ENCODE measurements at regions not wholly inside any gene's neighbourhood (a gene's known extent, or its start where the extent isn't known, plus 50 kb on each side); places are given as distances from the start of the nearest gene placed in this dataset.

GRCh38 chr6:43986177-43986825 lies 141.0 kb downstream of the MRPL14 start:
- Histone ChIP-seq H3K4me3 (ENCODE audit: low read depth, low read length) (no peak overlapping the region), H3K4me2 (ENCODE audit: low read length) (no peak overlapping the region), H3K27me3 (ENCODE audit: insufficient read depth, low read length) (no peaks in the 10 kb centered on the region), H3K27ac (ENCODE audit: low read depth, low read length) (no peak overlapping the region), H2AFZ (ENCODE audit: insufficient read depth, low read length, poor library complexity) (no peak overlapping the region), H2BK5ac (ENCODE audit: low read depth, low read length, poor library complexity) (no peak overlapping the region), H4K91ac (ENCODE audit: low read depth, low read length) (no peak overlapping the region), H3K9me3 (ENCODE audit: insufficient read depth, low read depth, low read length) (no peaks in the 10 kb centered on the region), H3K23ac (ENCODE audit: low read length) (no peak overlapping the region), H3K18ac (ENCODE audit: low read length) (no peak overlapping the region), H3K9ac (ENCODE audit: low read length) (no peak overlapping the region), H3K4me1 (ENCODE audit: control insufficient read depth in 1 of 2, insufficient read depth in 2 of 2, low read length in 2 of 2) (peaks cover 0 to 12% of the 10 kb centered on the region in 2 experiments), H4K12ac (ENCODE audit: low read depth, low read length) (no peak overlapping the region), H3K79me1 (ENCODE audit: low read length) (no peaks in the 10 kb centered on the region), H2AK5ac (ENCODE audit: low read length) (no peak overlapping the region), H3K14ac (ENCODE audit: low read length) (no peak overlapping the region), H3K4ac (ENCODE audit: low read depth, low read length) (no peak overlapping the region), H3K79me2 (ENCODE audit: control insufficient read depth, insufficient read depth, low read length, poor library complexity) (no peaks in the 10 kb centered on the region), H4K8ac (ENCODE audit: low read depth, low read length) (no peak overlapping the region), H3K36me3 (ENCODE audit: control insufficient read depth in 1 of 2, insufficient read depth in 2 of 2, low read length in 2 of 2) (no peaks in the 10 kb centered on the region), H2BK120ac (ENCODE audit: insufficient read depth, low read length, poor library complexity) (no peak overlapping the region), H2BK12ac (ENCODE audit: low read length) (no peak overlapping the region)
- WGBS (ENCODE audit: extremely low coverage, insufficient coverage, insufficient read length): no CpG with 5 or more reads among the region's 7 CpGs
- no peak for DNase-seq

- Histone ChIP-seq H2BK12ac (ENCODE audit: low read length) (no peak overlapping the region), H3K23ac (ENCODE audit: low read length) (no peak overlapping the region), H3K4ac (ENCODE audit: low read depth, low read length) (no peak overlapping the region), H4K12ac (ENCODE audit: low read depth, low read length) (no peak overlapping the region), H3K18ac (ENCODE audit: low read length) (no peak overlapping the region), H3K9ac (ENCODE audit: low read length) (no peak overlapping the region), H3K27ac (ENCODE audit: low read depth, low read length) (no peak overlapping the region), H3K27me3 (ENCODE audit: insufficient read depth, low read length) (no peaks in the 10 kb centered on the region), H3K4me1 (ENCODE audit: control insufficient read depth in 1 of 2, insufficient read depth in 2 of 2, low read length in 2 of 2) (peaks cover 0 to 9% of the 10 kb centered on the region in 2 experiments), H3K9me3 (ENCODE audit: insufficient read depth, low read depth, low read length) (no peaks in the 10 kb centered on the region), H2BK120ac (ENCODE audit: insufficient read depth, low read length, poor library complexity) (no peak overlapping the region), H3K36me3 (ENCODE audit: control insufficient read depth in 1 of 2, insufficient read depth in 2 of 2, low read length in 2 of 2) (no peaks in the 10 kb centered on the region), H4K8ac (ENCODE audit: low read depth, low read length) (no peak overlapping the region), H2AK5ac (ENCODE audit: low read length) (no peak overlapping the region), H3K14ac (ENCODE audit: low read length) (no peak overlapping the region), H3K79me2 (ENCODE audit: control insufficient read depth, insufficient read depth, low read length, poor library complexity) (no peaks in the 10 kb centered on the region), H3K4me3 (ENCODE audit: low read depth, low read length) (no peak overlapping the region), H3K4me2 (ENCODE audit: low read length) (no peak overlapping the region), H2AFZ (ENCODE audit: insufficient read depth, low read length, poor library complexity) (no peak overlapping the region), H3K79me1 (ENCODE audit: low read length) (no peaks in the 10 kb centered on the region), H2BK5ac (ENCODE audit: low read depth, low read length, poor library complexity) (no peak overlapping the region), H4K91ac (ENCODE audit: low read depth, low read length) (no peak overlapping the region)
- no peak for DNase-seq
- WGBS (ENCODE audit: extremely low coverage, insufficient coverage, insufficient read length): no CpG with 5 or more reads among the region's 2 CpGs
These were observed 141.9 kb downstream of the MRPL14 start for GRCh38 chr6:43985329-43985728.

- no CpG with 5 or more reads among the region's 16 CpGs for WGBS (ENCODE audit: extremely low coverage, insufficient coverage, insufficient read length)
These were observed 142.6 kb downstream of the MRPL14 start for GRCh38 chr6:43984442-43985321.

GRCh38 chr6:43983632-43984031 lies 143.6 kb downstream of the MRPL14 start:
- no peak overlapping the region for H3K27ac ChIP-seq (ENCODE audit: low read depth, low read length)
- no CpG with 5 or more reads among the region's 7 CpGs for WGBS (ENCODE audit: extremely low coverage, insufficient coverage, insufficient read length)

More at GRCh38 chr6:43984442-43985321, 142.6 kb downstream of the MRPL14 start:
- Histone ChIP-seq H4K12ac (ENCODE audit: low read depth, low read length) (no peak overlapping the region), H3K4ac (ENCODE audit: low read depth, low read length) (no peak overlapping the region), H2AFZ (ENCODE audit: insufficient read depth, low read length, poor library complexity) (no peak overlapping the region), H3K9ac (ENCODE audit: low read length) (no peak overlapping the region), H2BK120ac (ENCODE audit: insufficient read depth, low read length, poor library complexity) (no peak overlapping the region), H3K4me2 (ENCODE audit: low read length) (no peak overlapping the region), H3K23ac (ENCODE audit: low read length) (no peak overlapping the region), H3K27ac (ENCODE audit: low read depth, low read length) (no peak overlapping the region), H3K36me3 (ENCODE audit: control insufficient read depth in 1 of 2, insufficient read depth in 2 of 2, low read length in 2 of 2) (no peaks in the 10 kb centered on the region), H3K79me1 (ENCODE audit: low read length) (no peaks in the 10 kb centered on the region), H2BK5ac (ENCODE audit: low read depth, low read length, poor library complexity) (no peak overlapping the region), H4K91ac (ENCODE audit: low read depth, low read length) (no peak overlapping the region), H3K14ac (ENCODE audit: low read length) (no peak overlapping the region), H3K4me3 (ENCODE audit: low read depth, low read length) (no peak overlapping the region), H3K9me3 (ENCODE audit: insufficient read depth, low read depth, low read length) (no peaks in the 10 kb centered on the region), H3K79me2 (ENCODE audit: control insufficient read depth, insufficient read depth, low read length, poor library complexity) (no peaks in the 10 kb centered on the region), H2AK5ac (ENCODE audit: low read length) (no peak overlapping the region), H2BK12ac (ENCODE audit: low read length) (no peak overlapping the region), H3K4me1 (ENCODE audit: control insufficient read depth in 1 of 2, insufficient read depth in 2 of 2, low read length in 2 of 2) (peaks cover 0 to 4% of the 10 kb centered on the region in 2 experiments), H4K8ac (ENCODE audit: low read depth, low read length) (no peak overlapping the region), H3K27me3 (ENCODE audit: insufficient read depth, low read length) (no peaks in the 10 kb centered on the region), H3K18ac (ENCODE audit: low read length) (no peak overlapping the region)
- DNase-seq: no peak

More at GRCh38 chr6:43983632-43984031, 143.6 kb downstream of the MRPL14 start:
- no peaks in the 10 kb centered on the region for H3K79me2 ChIP-seq (ENCODE audit: control insufficient read depth, insufficient read depth, low read length, poor library complexity)
- H2BK120ac ChIP-seq (ENCODE audit: insufficient read depth, low read length, poor library complexity): no peak overlapping the region
- H2BK5ac ChIP-seq (ENCODE audit: low read depth, low read length, poor library complexity): no peak overlapping the region
- no peak overlapping the region for H3K4me2 ChIP-seq (ENCODE audit: low read length)
- no peaks in the 10 kb centered on the region for H3K79me1 ChIP-seq (ENCODE audit: low read length)
- no peaks in the 10 kb centered on the region for H3K27me3 ChIP-seq (ENCODE audit: insufficient read depth, low read length)
- no peak overlapping the region for H2AFZ ChIP-seq (ENCODE audit: insufficient read depth, low read length, poor library complexity)
- H4K12ac ChIP-seq (ENCODE audit: low read depth, low read length): no peak overlapping the region
- no peak overlapping the region for H3K4me3 ChIP-seq (ENCODE audit: low read depth, low read length)
- H3K9me3 ChIP-seq (ENCODE audit: insufficient read depth, low read depth, low read length): no peaks in the 10 kb centered on the region
- no peak overlapping the region for H3K4ac ChIP-seq (ENCODE audit: low read depth, low read length)
- peaks cover 0 to 4% of the 10 kb centered on the region in 2 experiments for H3K4me1 ChIP-seq (ENCODE audit: control insufficient read depth in 1 of 2, insufficient read depth in 2 of 2, low read length in 2 of 2)
- H4K91ac ChIP-seq (ENCODE audit: low read depth, low read length): no peak overlapping the region
- H2AK5ac ChIP-seq (ENCODE audit: low read length): no peak overlapping the region
- no peak overlapping the region for H3K18ac ChIP-seq (ENCODE audit: low read length)
- no peak overlapping the region for H2BK12ac ChIP-seq (ENCODE audit: low read length)
- no peak for DNase-seq
- H4K8ac ChIP-seq (ENCODE audit: low read depth, low read length): no peak overlapping the region
- H3K36me3 ChIP-seq (ENCODE audit: control insufficient read depth in 1 of 2, insufficient read depth in 2 of 2, low read length in 2 of 2): no peaks in the 10 kb centered on the region
- no peak overlapping the region for H3K23ac ChIP-seq (ENCODE audit: low read length)
- H3K14ac ChIP-seq (ENCODE audit: low read length): no peak overlapping the region
- no peak overlapping the region for H3K9ac ChIP-seq (ENCODE audit: low read length)

All from trophoblast cell (in vitro differentiated cells and primary cell).